ENCODE measurements at regions not wholly inside any gene's neighbourhood (a gene's known extent, or its start where the extent isn't known, plus 50 kb on each side); places are given as distances from the start of the nearest gene placed in this dataset.

GRCh38 chr14:29222006-29222405 lies 455.4 kb downstream of the FOXG1 start:
- no peak for DNase-seq

- no peak for DNase-seq
These were observed 456.2 kb downstream of the FOXG1 start for GRCh38 chr14:29222671-29223268.

GRCh38 chr14:29223947-29224346 lies 457.4 kb downstream of the FOXG1 start:
- no peak for DNase-seq

GRCh38 chr14:29227631-29228030 lies 461.0 kb downstream of the FOXG1 start:
- DNase-seq: no peak

- no peak for DNase-seq
These were observed 465.6 kb downstream of the FOXG1 start for GRCh38 chr14:29232153-29232552.

- DNase-seq: no peak
These were observed 466.1 kb downstream of the FOXG1 start for GRCh38 chr14:29232711-29233110.

GRCh38 chr14:29233188-29233587 lies 466.6 kb downstream of the FOXG1 start:
- DNase-seq: no peak

- DNase-seq: no peak
These were observed 469.4 kb downstream of the FOXG1 start for GRCh38 chr14:29235991-29236390.

- no peak for DNase-seq
These were observed 469.8 kb downstream of the FOXG1 start for GRCh38 chr14:29236401-29236800.

- DNase-seq: no peak
These were observed 470.3 kb downstream of the FOXG1 start for GRCh38 chr14:29236848-29237247.

GRCh38 chr14:29240066-29240465 lies 473.5 kb downstream of the FOXG1 start:
- no peak for DNase-seq

- no peak for DNase-seq
These were observed 476.5 kb downstream of the FOXG1 start for GRCh38 chr14:29242755-29243754.

GRCh38 chr14:29255692-29256091 lies 489.1 kb downstream of the FOXG1 start:
- no peak for DNase-seq

GRCh38 chr14:29262979-29263378 lies 496.4 kb downstream of the FOXG1 start:
- no peak for DNase-seq

GRCh38 chr14:29264865-29265264 lies 498.3 kb downstream of the FOXG1 start:
- no peak for DNase-seq

GRCh38 chr14:29265852-29266251 lies 499.3 kb downstream of the FOXG1 start:
- no peak for DNase-seq

- no peak for DNase-seq
These were observed 505.1 kb downstream of the FOXG1 start for GRCh38 chr14:29271669-29272068.

- DNase-seq: no peak
These were observed 506.9 kb downstream of the FOXG1 start for GRCh38 chr14:29273513-29273912.

GRCh38 chr14:29274890-29275596 lies 508.5 kb downstream of the FOXG1 start:
- no peak for DNase-seq

GRCh38 chr14:29278301-29279263 lies 512.0 kb downstream of the FOXG1 start:
- DNase-seq: no peak

- no peak for DNase-seq
These were observed 515.6 kb downstream of the FOXG1 start for GRCh38 chr14:29282169-29282568.

- DNase-seq: no peak
These were observed 523.9 kb downstream of the FOXG1 start for GRCh38 chr14:29290441-29290840.
